Hepatocyte (in vitro differentiated cells): ENCODE measurements at regions not wholly inside any gene's neighbourhood (a gene's known extent, or its start where the extent isn't known, plus 50 kb on each side); places are given as distances from the start of the nearest gene placed in this dataset.

ENCODE experiments used
- DNase-seq: peaks from one replicate; pipeline ENCODE4 v3.0.0-alpha.2; 2016; ENCODE audit warnings: low spot score
- H2AFZ ChIP-seq: fragments of 200-600 bp; sonication (generic); 2 replicates; pipeline ENCODE4 v1.6.0; 2016; ENCODE audit warnings: antibody characterized with exemption, mild to moderate bottlenecking
- H3K27ac ChIP-seq: fragments of 200-600 bp; sonication (generic); 2 replicates; pipeline ENCODE4 v1.5.1; 2016; ENCODE audit warnings: mild to moderate bottlenecking
- H3K27me3 ChIP-seq: fragments of 200-600 bp; sonication (generic); 2 replicates; pipeline ENCODE4 v1.6.1; 2016
- H3K36me3 ChIP-seq: fragments of 200-600 bp; sonication (generic); replicated peaks from 2 replicates; pipeline ENCODE4 v1.5.1; 2016; ENCODE audit warnings: low read depth; ENCODE audit not compliant: insufficient read depth
- H3K4me1 ChIP-seq: fragments of 200-600 bp; sonication (generic); 2 replicates; pipeline ENCODE4 v1.5.1; 2016; ENCODE audit warnings: mild to moderate bottlenecking, moderate library complexity; ENCODE audit not compliant: insufficient read depth
- H3K4me2 ChIP-seq: fragments of 200-600 bp; sonication (generic); 2 replicates; pipeline ENCODE4 v1.6.0; 2016
- H3K4me3 ChIP-seq: fragments of 200-600 bp; sonication (generic); 2 replicates; pipeline ENCODE4 v1.5.1; 2016; ENCODE audit warnings: mild to moderate bottlenecking
- H3K79me2 ChIP-seq: fragments of 200-600 bp; sonication (generic); 2 replicates; pipeline ENCODE4 v1.6.0; 2017; ENCODE audit warnings: mild to moderate bottlenecking
- H3K9me2 ChIP-seq: fragments of 200-600 bp; sonication (generic); replicated peaks from 2 replicates; pipeline ENCODE4 v1.6.0; 2017; ENCODE audit warnings: mild to moderate bottlenecking; ENCODE audit not compliant: insufficient read depth
- H3K9me3 ChIP-seq: fragments of 200-600 bp; sonication (generic); 2 replicates; pipeline ENCODE4 v1.5.1; 2016; ENCODE audit warnings: low read depth, mild to moderate bottlenecking
- H4K20me1 ChIP-seq: fragments of 200-600 bp; sonication (generic); 2 replicates; pipeline ENCODE4 v1.6.0; 2016; ENCODE audit warnings: mild to moderate bottlenecking; ENCODE audit not compliant: insufficient read depth, poor library complexity, severe bottlenecking
- CTCF ChIP-seq: fragments of 200-600 bp; sonication (generic); IDR thresholded peaks from 2 replicates; pipeline ENCODE4 v1.5.1; 2016; ENCODE audit warnings: antibody characterized with exemption, mild to moderate bottlenecking; ENCODE audit not compliant: poor library complexity
- EZH2 ChIP-seq: fragments of 200-600 bp; sonication (generic); IDR thresholded peaks from 2 replicates; pipeline ENCODE4 v1.6.1; 2016; ENCODE audit warnings: antibody characterized with exemption, mild to moderate bottlenecking, borderline replicate concordance
- EZH2phosphoT487 ChIP-seq: fragments of 200-600 bp; sonication (generic); IDR thresholded peaks from one replicate; pipeline ENCODE4 v1.6.1; 2018; ENCODE audit warnings: antibody characterized with exemption, mild to moderate bottlenecking, low read depth, moderate library complexity; ENCODE audit not compliant: unreplicated experiment, severe bottlenecking
- WGBS: methylation state at CpG from one replicate; pipeline ENCODE4 v1.1.6; 2016; ENCODE audit warnings: low lambda C conversion rate; ENCODE audit errors: missing lambda C conversion rate; 5-methylcytosine and 5-hydroxymethylcytosine counted together

- Histone ChIP-seq H3K79me2 (no peaks in the 10 kb centered on the region), H3K4me3 (no peak overlapping the region), H3K9me2 (no peaks in the 10 kb centered on the region), H3K4me1 (no peaks in the 10 kb centered on the region), H4K20me1 (no peaks in the 10 kb centered on the region), H3K4me2 (no peak overlapping the region), H3K36me3 (no peaks in the 10 kb centered on the region), H2AFZ (no peak overlapping the region), H3K27me3 (no peaks in the 10 kb centered on the region), H3K27ac (no peak overlapping the region), H3K9me3 (no peaks in the 10 kb centered on the region)
- no peak for DNase-seq
- no peak for TF ChIP-seq EZH2
- TF ChIP-seq EZH2phosphoT487, result no peak
- TF ChIP-seq CTCF, result no peak
Observed at GRCh38 chr21:17976691-17977090, 157.5 kb upstream of the C21orf91 start.

DNA sequence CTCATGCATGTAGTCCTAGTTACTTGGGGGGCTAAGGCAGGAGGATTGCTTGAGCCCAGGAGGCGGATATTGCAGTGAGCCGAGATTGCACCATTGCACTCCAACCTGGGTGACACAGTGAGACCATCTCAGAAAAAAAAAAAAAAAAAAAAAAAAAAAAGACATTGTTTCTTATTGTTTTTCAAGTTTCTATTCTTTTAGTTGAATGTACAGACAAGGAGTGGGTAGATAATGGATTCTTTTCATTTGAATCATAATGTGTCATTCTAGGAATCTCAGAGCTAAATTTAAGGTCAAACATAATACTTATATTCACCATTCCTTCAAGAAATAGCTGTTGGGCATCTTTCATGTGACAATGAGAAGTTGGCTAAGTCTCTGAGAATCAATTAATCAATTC lies 157.0 kb upstream of the C21orf91 start:
- 87% methylated on average over 2 of the region's 2 CpGs for WGBS
- no peaks in the 10 kb centered on the region for H3K79me2 ChIP-seq

DNA sequence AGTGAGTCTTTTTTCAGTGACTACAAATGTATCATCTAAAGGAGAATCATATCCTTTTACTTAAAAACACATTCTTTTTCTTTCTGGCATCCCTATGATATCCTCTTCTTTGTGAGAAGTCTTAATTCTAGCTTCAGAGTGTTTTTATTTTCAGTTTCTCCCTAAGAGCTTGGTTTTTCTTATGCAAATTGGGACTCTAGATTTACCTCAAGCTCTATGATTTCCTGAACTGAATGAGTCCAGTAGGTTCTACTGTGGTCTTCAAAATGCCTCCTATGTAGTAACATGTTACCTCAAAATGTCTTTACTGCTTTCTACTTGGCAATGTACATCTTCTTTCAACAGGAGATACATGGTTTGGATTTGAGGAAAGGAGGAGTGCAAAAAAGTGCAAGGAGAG lies 148.2 kb upstream of the C21orf91 start:
- no peak for TF ChIP-seq EZH2phosphoT487
- TF ChIP-seq EZH2, result no peak
- no peak for TF ChIP-seq CTCF

More for the DNA sequence above, 157.0 kb upstream of the C21orf91 start:
- H3K9me3 ChIP-seq, result no peaks in the 10 kb centered on the region
- no peaks in the 10 kb centered on the region for H3K27me3 ChIP-seq
- H3K4me1 ChIP-seq, result no peaks in the 10 kb centered on the region
- H3K4me2 ChIP-seq, result no peak overlapping the region
- no peak overlapping the region for H3K27ac ChIP-seq
- no peak overlapping the region for H3K4me3 ChIP-seq
- H2AFZ ChIP-seq, result no peak overlapping the region
- H3K36me3 ChIP-seq, result no peaks in the 10 kb centered on the region
- no peak for DNase-seq
- no peak for TF ChIP-seq CTCF
- TF ChIP-seq EZH2phosphoT487, result no peak
- no peak for TF ChIP-seq EZH2
- H4K20me1 ChIP-seq, result no peaks in the 10 kb centered on the region
- H3K9me2 ChIP-seq, result no peaks in the 10 kb centered on the region

GRCh38 chr21:17964716-17965115 lies 145.6 kb upstream of the C21orf91 start:
- H3K4me3 ChIP-seq, result no peak overlapping the region
- no peak for TF ChIP-seq EZH2
- no peak for TF ChIP-seq CTCF
- no peak for TF ChIP-seq EZH2phosphoT487
- H3K4me2 ChIP-seq, result no peak overlapping the region
- no peaks in the 10 kb centered on the region for H3K27me3 ChIP-seq
- H3K36me3 ChIP-seq, result no peaks in the 10 kb centered on the region
- no peak for DNase-seq
- no peaks in the 10 kb centered on the region for H3K4me1 ChIP-seq
- no peaks in the 10 kb centered on the region for H3K9me3 ChIP-seq
- no peaks in the 10 kb centered on the region for H3K9me2 ChIP-seq
- no peak overlapping the region for H2AFZ ChIP-seq
- H4K20me1 ChIP-seq, result no peaks in the 10 kb centered on the region
- H3K27ac ChIP-seq, result peak overlapping the region; percentile 39
- H3K79me2 ChIP-seq, result no peaks in the 10 kb centered on the region

More for the DNA sequence above, 148.2 kb upstream of the C21orf91 start:
- no peak overlapping the region for H3K4me3 ChIP-seq
- H3K36me3 ChIP-seq, result no peaks in the 10 kb centered on the region
- H3K9me2 ChIP-seq, result no peaks in the 10 kb centered on the region
- no peak overlapping the region for H3K4me2 ChIP-seq
- H3K27me3 ChIP-seq, result no peaks in the 10 kb centered on the region
- no peaks in the 10 kb centered on the region for H3K9me3 ChIP-seq
- H3K27ac ChIP-seq, result no peak overlapping the region
- no peak overlapping the region for H2AFZ ChIP-seq
- no peak for DNase-seq
- H3K4me1 ChIP-seq, result no peaks in the 10 kb centered on the region
- no peaks in the 10 kb centered on the region for H4K20me1 ChIP-seq
- no peaks in the 10 kb centered on the region for H3K79me2 ChIP-seq
